ENCODE measurements at regions not wholly inside any gene's neighbourhood (a gene's known extent, or its start where the extent isn't known, plus 50 kb on each side); places are given as distances from the start of the nearest gene placed in this dataset.

- no peak for TF ChIP-seq CTCF (conservative IDR thresholded peaks at IDR 0.05)
- H3K27ac ChIP-seq: no peak overlapping the region
These were observed 639.9 kb upstream of the PIK3C3 start for GRCh38 chr18:41315134-41315533.

GRCh38 chr18:41311571-41312547 is 643.2 kb upstream of the PIK3C3 start:
- no peak overlapping the region for H3K27ac ChIP-seq
- TF ChIP-seq CTCF (conservative IDR thresholded peaks at IDR 0.05): no peak

GRCh38 chr18:41297740-41298139 is 657.3 kb upstream of the PIK3C3 start:
- no peak for TF ChIP-seq CTCF (conservative IDR thresholded peaks at IDR 0.05)
- H3K27ac ChIP-seq: no peak overlapping the region

- no peak for TF ChIP-seq CTCF (conservative IDR thresholded peaks at IDR 0.05)
- no peak overlapping the region for H3K27ac ChIP-seq
These were observed 685.7 kb upstream of the PIK3C3 start for GRCh38 chr18:41269294-41269693.

GRCh38 chr18:41268271-41268670 is 686.8 kb upstream of the PIK3C3 start:
- TF ChIP-seq CTCF (conservative IDR thresholded peaks at IDR 0.05): no peak
- no peak overlapping the region for H3K27ac ChIP-seq

GRCh38 chr18:41266616-41267015 is 688.4 kb upstream of the PIK3C3 start:
- TF ChIP-seq CTCF (conservative IDR thresholded peaks at IDR 0.05): no peak
- no peak overlapping the region for H3K27ac ChIP-seq

- no peak overlapping the region for H3K27ac ChIP-seq
- TF ChIP-seq CTCF (conservative IDR thresholded peaks at IDR 0.05): no peak
These were observed 688.8 kb upstream of the PIK3C3 start for GRCh38 chr18:41266204-41266603.

All from VCaP (cell line).